OCI-LY7 (cell line): ENCODE measurements at regions not wholly inside any gene's neighbourhood (a gene's known extent, or its start where the extent isn't known, plus 50 kb on each side); places are given as distances from the start of the nearest gene placed in this dataset.

Experiments
- BruUV-seq: library from RNA; stranded (reverse); fragments of 400-500 nt; replicated peaks from 2 replicates; lab custom pipeline; 2021; lab: Mats Ljungman, UMichigan
- CTCF ChIA-PET: fragments of 300-600 bp; sonication (Branson Sonifier 250); formaldehyde crosslinking; loops from one replicate; lab custom pipeline; 2022; ENCODE audit warnings: antibody characterized with exemption; ENCODE audit not compliant: unreplicated experiment; lab: Charles Lee
- POLR2A ChIA-PET: fragments of 300-600 bp; sonication (Branson Sonifier 250); formaldehyde crosslinking; loops from one replicate; lab custom pipeline; 2022; ENCODE audit warnings: antibody characterized with exemption; lab: Charles Lee
- DNase-seq: peaks from one replicate; pipeline ENCODE4 v3.0.0-alpha.2; 2015; ENCODE audit warnings: low spot score
- H2AFZ ChIP-seq: fragments of 200-600 bp; sonication (generic), shearing (Covaris generic); 2 replicates; pipeline ENCODE4 v1.6.1; 2014; ENCODE audit warnings: mild to moderate bottlenecking, antibody characterized with exemption, low read length, moderate library complexity
- H3K27ac ChIP-seq: fragments of 200-600 bp; sonication (generic); 2 replicates; pipeline ENCODE4 v1.5.1; 2014; ENCODE audit warnings: mixed run types, low read depth, mild to moderate bottlenecking, moderate library complexity, low read length, inconsistent platforms; ENCODE audit not compliant: poor library complexity, severe bottlenecking
- H3K36me3 ChIP-seq: fragments of 200-600 bp; sonication (generic); 2 replicates; pipeline ENCODE4 v1.6.1; 2014; ENCODE audit warnings: mild to moderate bottlenecking, antibody characterized with exemption, low read length, moderate library complexity, mixed read lengths; ENCODE audit not compliant: insufficient read depth
- H3K4me1 ChIP-seq: fragments of 200-600 bp; sonication (generic); 2 replicates; pipeline ENCODE4 v1.5.1; 2014; ENCODE audit warnings: mild to moderate bottlenecking, low read length; ENCODE audit not compliant: insufficient read depth, poor library complexity, severe bottlenecking
- H3K4me2 ChIP-seq: fragments of 200-600 bp; sonication (generic); 2 replicates; pipeline ENCODE4 v1.6.1; 2014; ENCODE audit warnings: mild to moderate bottlenecking, low read length
- H3K4me3 ChIP-seq: fragments of 200-600 bp; sonication (generic); 2 replicates; pipeline ENCODE4 v1.5.1; 2014; ENCODE audit warnings: mild to moderate bottlenecking, low read depth, low read length; ENCODE audit not compliant: poor library complexity, severe bottlenecking
- H3K79me2 ChIP-seq: fragments of 200-600 bp; sonication (generic); 2 replicates; pipeline ENCODE4 v1.6.1; 2016; ENCODE audit warnings: low read depth, mild to moderate bottlenecking, low read length, moderate library complexity, mixed read lengths; ENCODE audit not compliant: insufficient read depth
- H3K9me2 ChIP-seq: fragments of 200-600 bp; sonication (generic); 2 replicates; pipeline ENCODE4 v1.6.1; 2016; ENCODE audit warnings: mild to moderate bottlenecking, low read length, mixed read lengths; ENCODE audit not compliant: insufficient read depth
- H3K9me3 ChIP-seq: fragments of 200-600 bp; sonication (generic); 2 replicates; pipeline ENCODE4 v1.6.1; 2014; ENCODE audit warnings: mild to moderate bottlenecking, mixed run types, low read length, mixed read lengths
- H4K20me1 ChIP-seq: fragments of 200-600 bp; sonication (generic); 2 replicates; pipeline ENCODE4 v1.6.1; 2014; ENCODE audit warnings: mild to moderate bottlenecking, antibody characterized with exemption, low read length, moderate library complexity, mixed read lengths; ENCODE audit not compliant: insufficient read depth
- EZH2phosphoT487 ChIP-seq: fragments of 200-600 bp; sonication (generic); IDR thresholded peaks from 2 replicates; pipeline ENCODE4 v1.6.1; 2018; ENCODE audit warnings: low read depth, borderline replicate concordance, mild to moderate bottlenecking, mixed run types, antibody characterized with exemption, low read length, moderate library complexity, mixed read lengths
- intact Hi-C: fragments of 100-400 bp; cut with micrococcal nuclease; formaldehyde crosslinking; loops from one replicate; pipeline ENCODE4 v1.10.0; 2022; ENCODE audit not compliant: unreplicated experiment
- TF ChIP-seq, protein P1 (sequence below): fragments of 200-600 bp; sonication (generic); conservative IDR thresholded peaks from 2 replicates; pipeline ENCODE4 v1.5.1; 2014; ENCODE audit warnings: mild to moderate bottlenecking, antibody characterized with exemption, low read length, moderate library complexity, mixed read lengths

DNA sequence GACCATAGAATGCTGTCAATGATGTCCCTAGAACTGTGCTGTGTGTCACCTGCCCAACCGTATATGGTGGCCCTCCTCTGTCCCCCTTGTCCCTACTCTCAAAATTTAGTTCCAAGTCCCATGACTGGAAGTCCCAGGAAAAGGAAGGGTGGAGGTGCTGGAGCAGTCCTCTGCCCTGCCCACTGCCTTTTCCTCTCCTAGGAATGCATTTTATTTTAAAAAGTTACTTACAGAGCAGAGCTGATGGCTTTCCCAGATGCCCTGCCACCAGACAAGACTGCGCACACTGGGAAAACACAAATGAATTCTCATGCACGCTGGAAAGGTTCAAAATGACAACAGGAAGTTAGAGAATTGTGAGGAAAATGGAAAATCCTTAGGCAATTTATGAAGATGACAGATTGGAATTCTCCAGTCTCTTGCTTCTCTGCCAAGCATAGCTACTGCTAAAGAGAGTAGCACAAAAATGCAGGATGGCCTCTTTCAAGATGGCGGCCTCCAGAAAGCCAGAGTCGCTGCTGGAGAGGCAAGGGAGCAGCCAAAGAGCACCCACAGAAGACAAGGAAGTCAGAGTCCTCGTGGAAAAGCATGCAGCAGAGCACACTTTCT is 117.1 kb upstream of the TSC22D1 start:
- BruUV-seq = no TSS peak
- Histone ChIP-seq H3K4me3 (no peak overlapping the region), H3K27ac (no peak overlapping the region), H3K9me2 (no peaks in the 10 kb centered on the region), H3K36me3 (no peaks in the 10 kb centered on the region), H3K9me3 (no peaks in the 10 kb centered on the region), H3K4me2 (no peak overlapping the region), H3K4me1 (no peaks in the 10 kb centered on the region), H3K79me2 (no peaks in the 10 kb centered on the region), H2AFZ (no peak overlapping the region), H4K20me1 (no peaks in the 10 kb centered on the region)
- TF ChIP-seq, protein P1, sequence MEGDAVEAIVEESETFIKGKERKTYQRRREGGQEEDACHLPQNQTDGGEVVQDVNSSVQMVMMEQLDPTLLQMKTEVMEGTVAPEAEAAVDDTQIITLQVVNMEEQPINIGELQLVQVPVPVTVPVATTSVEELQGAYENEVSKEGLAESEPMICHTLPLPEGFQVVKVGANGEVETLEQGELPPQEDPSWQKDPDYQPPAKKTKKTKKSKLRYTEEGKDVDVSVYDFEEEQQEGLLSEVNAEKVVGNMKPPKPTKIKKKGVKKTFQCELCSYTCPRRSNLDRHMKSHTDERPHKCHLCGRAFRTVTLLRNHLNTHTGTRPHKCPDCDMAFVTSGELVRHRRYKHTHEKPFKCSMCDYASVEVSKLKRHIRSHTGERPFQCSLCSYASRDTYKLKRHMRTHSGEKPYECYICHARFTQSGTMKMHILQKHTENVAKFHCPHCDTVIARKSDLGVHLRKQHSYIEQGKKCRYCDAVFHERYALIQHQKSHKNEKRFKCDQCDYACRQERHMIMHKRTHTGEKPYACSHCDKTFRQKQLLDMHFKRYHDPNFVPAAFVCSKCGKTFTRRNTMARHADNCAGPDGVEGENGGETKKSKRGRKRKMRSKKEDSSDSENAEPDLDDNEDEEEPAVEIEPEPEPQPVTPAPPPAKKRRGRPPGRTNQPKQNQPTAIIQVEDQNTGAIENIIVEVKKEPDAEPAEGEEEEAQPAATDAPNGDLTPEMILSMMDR = no peak
- TF ChIP-seq EZH2phosphoT487 = no peak
- no peak for DNase-seq
- intact Hi-C loops = no loop called here
- CTCF ChIA-PET = no interaction called here
- POLR2A ChIA-PET = no interaction called here

DNA sequence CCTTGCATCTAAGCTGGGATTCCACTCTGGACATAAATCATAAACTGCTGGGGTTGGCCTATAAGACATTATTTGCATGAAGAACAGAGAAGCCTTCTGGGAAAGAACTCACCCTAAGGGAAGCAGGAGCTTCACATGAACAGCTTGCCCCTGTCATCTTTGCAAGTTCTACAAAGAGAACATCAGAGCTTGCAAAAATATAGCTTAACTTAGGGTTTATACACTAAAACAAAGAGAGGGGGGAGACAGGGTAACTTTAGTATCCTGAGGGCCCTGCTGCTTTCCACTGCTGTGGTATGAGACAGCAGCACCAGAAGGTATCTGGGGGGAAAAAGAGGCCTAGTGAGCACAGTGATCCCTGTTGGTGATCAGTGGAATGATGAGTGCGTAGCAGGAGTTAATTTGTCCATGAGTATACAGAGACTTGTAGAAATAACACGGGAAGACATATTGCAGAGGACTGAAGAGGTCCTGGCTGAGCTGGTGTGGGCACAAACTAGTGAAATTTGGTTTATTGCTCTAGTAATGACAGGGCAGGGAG is 116.1 kb upstream of the TSC22D1 start:
- intact Hi-C loops = no loop called here
- CTCF ChIA-PET = no interaction called here

DNA sequence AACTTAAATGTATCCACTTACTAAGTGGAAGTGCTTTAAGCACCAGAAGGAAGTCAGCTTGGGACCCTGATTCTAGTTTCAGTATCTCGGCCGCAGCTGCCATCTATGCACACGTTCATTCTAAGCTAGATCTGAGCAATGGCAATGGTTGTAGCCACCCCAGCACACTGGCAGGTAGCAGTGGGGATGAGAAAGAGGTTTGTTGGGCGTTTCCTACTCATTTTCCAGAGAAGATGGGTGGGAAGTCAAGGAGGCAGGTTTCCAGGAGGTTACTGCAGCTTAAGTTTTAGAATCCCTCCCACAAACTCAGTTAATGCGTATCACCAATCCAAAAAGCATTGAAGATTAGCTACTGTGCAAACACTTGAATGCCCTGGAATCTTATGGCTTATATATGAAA is 114.2 kb upstream of the TSC22D1 start:
- DNase-seq = no peak
- no peak overlapping the region for H3K27ac ChIP-seq
- no peaks in the 10 kb centered on the region for H3K36me3 ChIP-seq
- H3K9me2 ChIP-seq = no peaks in the 10 kb centered on the region
- H2AFZ ChIP-seq = no peak overlapping the region
- intact Hi-C loops = no loop called here
- H4K20me1 ChIP-seq = no peaks in the 10 kb centered on the region
- BruUV-seq = no TSS peak
- TF ChIP-seq EZH2phosphoT487 = no peak
- TF ChIP-seq, protein P1 = no peak
- no peaks in the 10 kb centered on the region for H3K79me2 ChIP-seq
- H3K4me3 ChIP-seq = no peak overlapping the region
- H3K9me3 ChIP-seq = no peaks in the 10 kb centered on the region
- no peaks in the 10 kb centered on the region for H3K4me1 ChIP-seq
- ChIA-PET CTCF (no interaction called here), POLR2A (interaction anchor here (0.6 kb wide), 1 partner anchor 681 kb away, joined by 3 read pairs; no protein-coding TSS in a partner anchor)
- no peak overlapping the region for H3K4me2 ChIP-seq

More for the DNA sequence above, 116.1 kb upstream of the TSC22D1 start:
- no peaks in the 10 kb centered on the region for H3K79me2 ChIP-seq
- H3K4me2 ChIP-seq = no peak overlapping the region
- no peaks in the 10 kb centered on the region for H4K20me1 ChIP-seq
- DNase-seq = no peak
- no peaks in the 10 kb centered on the region for H3K9me2 ChIP-seq
- H3K4me3 ChIP-seq = no peak overlapping the region
- H3K27ac ChIP-seq = no peak overlapping the region
- POLR2A ChIA-PET = interaction anchor here (0.7 kb wide), 1 partner anchor 213 kb away, joined by 4 read pairs; no protein-coding TSS in a partner anchor
- no TSS peak for BruUV-seq
- no peaks in the 10 kb centered on the region for H3K4me1 ChIP-seq
- TF ChIP-seq, protein P1 = no peak
- no peak for TF ChIP-seq EZH2phosphoT487
- H3K36me3 ChIP-seq = no peaks in the 10 kb centered on the region
- H3K9me3 ChIP-seq = no peaks in the 10 kb centered on the region
- H2AFZ ChIP-seq = no peak overlapping the region
